ENCODE measurements at regions not wholly inside any gene's neighbourhood (a gene's known extent, or its start where the extent isn't known, plus 50 kb on each side); places are given as distances from the start of the nearest gene placed in this dataset.

- in situ Hi-C loops (cut with HindIII; ENCODE audit: low pct_unique_long_range_greater_than_20kb, low sequenced_read_pairs): no loop called here
- no peak for DNase-seq (ENCODE audit: low read depth)
Measured at GRCh38 chr14:26395726-26396125, 202.1 kb downstream of the NOVA1 start.

DNA sequence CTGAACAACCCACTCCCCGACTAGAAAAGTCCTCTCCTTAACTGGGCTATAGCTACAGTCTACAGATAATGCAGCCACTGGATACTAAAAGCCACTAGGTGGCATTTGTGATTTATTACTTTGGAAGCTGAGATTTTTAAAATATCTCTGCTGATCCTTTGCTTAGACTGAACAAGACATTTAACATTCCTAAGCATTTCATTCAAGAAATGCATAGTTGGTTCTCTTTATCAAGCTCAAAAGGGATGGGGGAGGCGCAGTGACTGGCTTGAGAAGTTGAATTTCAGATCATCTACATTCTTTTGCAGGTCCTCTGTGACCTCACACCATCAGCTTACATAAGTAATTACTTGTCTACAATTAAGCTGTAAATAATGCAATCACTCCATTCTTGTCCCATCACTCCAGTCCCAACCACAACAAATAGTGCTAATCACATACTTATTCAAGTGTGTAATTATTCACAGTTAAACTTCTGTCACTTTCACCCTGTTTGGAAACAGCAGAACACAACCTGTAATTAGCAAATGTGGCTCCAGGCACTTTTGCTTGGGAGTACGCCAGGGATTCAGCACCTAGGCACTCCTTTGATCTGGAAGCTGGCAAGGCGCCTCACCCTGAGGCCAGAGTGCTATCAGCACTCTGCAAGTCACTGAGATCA, 203.6 kb downstream of the NOVA1 start:
- peak; percentile 21 for DNase-seq (ENCODE audit: low read depth)
- in situ Hi-C loops (cut with HindIII; ENCODE audit: low pct_unique_long_range_greater_than_20kb, low sequenced_read_pairs): no loop called here

DNA sequence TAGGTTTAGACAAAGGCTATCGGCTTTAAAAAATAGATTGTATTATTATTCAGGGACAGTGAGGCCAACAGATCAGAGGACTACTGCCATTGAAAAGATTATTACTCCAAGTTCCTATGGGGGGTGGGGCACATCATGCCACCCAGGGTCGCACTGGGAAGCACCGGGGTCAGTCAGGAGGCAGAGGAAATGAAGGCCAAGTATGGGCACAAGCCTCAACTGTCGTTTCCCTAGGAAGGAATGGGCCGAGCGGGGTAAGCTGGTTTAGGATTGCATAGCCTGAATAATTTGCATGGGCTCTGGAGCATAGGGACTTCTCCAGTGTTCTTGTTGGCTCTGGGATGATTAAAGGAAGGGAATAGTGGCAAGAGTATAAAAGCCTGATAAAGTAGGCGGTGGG, 205.3 kb downstream of the NOVA1 start:
- no peak for DNase-seq (ENCODE audit: low read depth)
- in situ Hi-C loops (cut with HindIII; ENCODE audit: low pct_unique_long_range_greater_than_20kb, low sequenced_read_pairs): no loop called here

GRCh38 chr14:26389646-26390508, 208.0 kb downstream of the NOVA1 start:
- no peak for DNase-seq (ENCODE audit: low read depth)
- in situ Hi-C loops (cut with HindIII; ENCODE audit: low pct_unique_long_range_greater_than_20kb, low sequenced_read_pairs): no loop called here

GRCh38 chr14:26385310-26385709, 212.5 kb downstream of the NOVA1 start:
- in situ Hi-C loops (cut with HindIII; ENCODE audit: low pct_unique_long_range_greater_than_20kb, low sequenced_read_pairs): no loop called here

GRCh38 chr14:26382901-26383685, 214.7 kb downstream of the NOVA1 start:
- in situ Hi-C loops (cut with HindIII; ENCODE audit: low pct_unique_long_range_greater_than_20kb, low sequenced_read_pairs): no loop called here
- no peak for DNase-seq (ENCODE audit: low read depth)

More at GRCh38 chr14:26385310-26385709, 212.5 kb downstream of the NOVA1 start:
- DNase-seq (ENCODE audit: low read depth): no peak

- no peak for DNase-seq (ENCODE audit: low read depth)
- in situ Hi-C loops (cut with HindIII; ENCODE audit: low pct_unique_long_range_greater_than_20kb, low sequenced_read_pairs): no loop called here
Measured at GRCh38 chr14:26381405-26381804, 216.4 kb downstream of the NOVA1 start.

- in situ Hi-C loops (cut with HindIII; ENCODE audit: low pct_unique_long_range_greater_than_20kb, low sequenced_read_pairs): no loop called here
- DNase-seq (ENCODE audit: low read depth): no peak
Measured at GRCh38 chr14:26380637-26381036, 217.2 kb downstream of the NOVA1 start.

- in situ Hi-C loops (cut with HindIII; ENCODE audit: low pct_unique_long_range_greater_than_20kb, low sequenced_read_pairs): no loop called here
- no peak for DNase-seq (ENCODE audit: low read depth)
Measured at GRCh38 chr14:26379951-26380350, 217.9 kb downstream of the NOVA1 start.

- no peak for DNase-seq (ENCODE audit: low read depth)
- in situ Hi-C loops (cut with HindIII; ENCODE audit: low pct_unique_long_range_greater_than_20kb, low sequenced_read_pairs): no loop called here
Measured at GRCh38 chr14:26377150-26377549, 220.7 kb downstream of the NOVA1 start.

DNA sequence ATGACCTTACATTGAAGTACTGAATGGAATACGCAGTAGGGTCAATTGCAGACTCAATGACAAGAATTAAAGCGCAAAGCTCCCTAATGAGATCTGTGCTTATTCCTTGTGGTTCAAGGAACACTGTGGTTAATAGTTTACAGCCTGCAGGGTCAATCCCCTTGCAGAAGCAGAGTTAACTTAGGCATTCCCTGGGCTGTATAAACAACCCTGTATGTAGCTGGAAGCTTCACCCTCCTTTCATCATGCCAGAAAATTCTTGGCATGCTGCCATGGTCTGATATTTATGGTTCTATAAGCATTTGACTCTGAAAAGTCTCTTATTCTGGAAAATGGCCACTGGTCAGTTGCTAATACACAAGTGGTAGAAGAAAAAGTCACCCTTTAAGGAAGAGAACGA, 227.7 kb downstream of the NOVA1 start:
- in situ Hi-C loops (cut with HindIII; ENCODE audit: low pct_unique_long_range_greater_than_20kb, low sequenced_read_pairs): no loop called here

GRCh38 chr14:26363689-26364088, 234.1 kb downstream of the NOVA1 start:
- no peak for DNase-seq (ENCODE audit: low read depth)
- in situ Hi-C loops (cut with HindIII; ENCODE audit: low pct_unique_long_range_greater_than_20kb, low sequenced_read_pairs): no loop called here

More for the DNA sequence above, 227.7 kb downstream of the NOVA1 start:
- DNase-seq (ENCODE audit: low read depth): peak; percentile 26

- no peak for DNase-seq (ENCODE audit: low read depth)
- in situ Hi-C loops (cut with HindIII; ENCODE audit: low pct_unique_long_range_greater_than_20kb, low sequenced_read_pairs): no loop called here
Measured at GRCh38 chr14:26344596-26344995, 253.2 kb downstream of the NOVA1 start.

- DNase-seq (ENCODE audit: low read depth): no peak
- in situ Hi-C loops (cut with HindIII; ENCODE audit: low pct_unique_long_range_greater_than_20kb, low sequenced_read_pairs): no loop called here
Measured at GRCh38 chr14:26339381-26339780, 258.5 kb downstream of the NOVA1 start.

- in situ Hi-C loops (cut with HindIII; ENCODE audit: low pct_unique_long_range_greater_than_20kb, low sequenced_read_pairs): no loop called here
- DNase-seq (ENCODE audit: low read depth): no peak
Measured at GRCh38 chr14:26338231-26338630, 259.6 kb downstream of the NOVA1 start.

DNA sequence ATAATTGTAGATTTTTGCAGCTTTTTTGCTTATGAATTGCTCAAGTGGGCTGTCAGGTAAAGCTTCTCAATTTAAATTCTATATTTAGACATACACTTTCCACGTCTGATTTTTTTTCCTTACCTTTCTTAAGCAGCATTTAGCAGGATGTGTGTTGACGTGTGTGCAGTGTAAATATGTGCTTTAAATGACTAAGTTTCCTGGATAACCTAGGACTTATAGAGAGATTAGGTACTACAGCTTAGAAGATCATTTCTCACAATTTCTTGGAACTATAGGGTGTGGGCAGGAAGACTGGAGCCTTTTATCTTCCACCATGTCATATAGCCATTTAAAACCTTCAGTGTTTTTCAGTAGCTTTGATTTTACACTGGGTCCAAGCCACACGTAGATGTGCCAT, 263.5 kb downstream of the NOVA1 start:
- DNase-seq (ENCODE audit: low read depth): no peak
- in situ Hi-C loops (cut with HindIII; ENCODE audit: low pct_unique_long_range_greater_than_20kb, low sequenced_read_pairs): no loop called here

GRCh38 chr14:26332966-26333365, 264.9 kb downstream of the NOVA1 start:
- in situ Hi-C loops (cut with HindIII; ENCODE audit: low pct_unique_long_range_greater_than_20kb, low sequenced_read_pairs): no loop called here
- DNase-seq (ENCODE audit: low read depth): no peak

- in situ Hi-C loops (cut with HindIII; ENCODE audit: low pct_unique_long_range_greater_than_20kb, low sequenced_read_pairs): no loop called here
- no peak for DNase-seq (ENCODE audit: low read depth)
Measured at GRCh38 chr14:26330982-26331381, 266.9 kb downstream of the NOVA1 start.

GRCh38 chr14:26328791-26329190, 269.0 kb downstream of the NOVA1 start:
- in situ Hi-C loops (cut with HindIII; ENCODE audit: low pct_unique_long_range_greater_than_20kb, low sequenced_read_pairs): no loop called here
- DNase-seq (ENCODE audit: low read depth): no peak
